NOMO-1 treated with dmso at 0.1 percent for 144 hours (cell line): ENCODE measurements at regions not wholly inside any gene's neighbourhood (a gene's known extent, or its start where the extent isn't known, plus 50 kb on each side); places are given as distances from the start of the nearest gene placed in this dataset.
"Not testable (repeated sequence)": the region's sequence is repeated elsewhere in the genome, so short reads cannot be mapped to it uniquely, and the experiment has no call there.

Source experiments
- DNase-seq: peaks from one replicate; lab custom pipeline; 2025; ENCODE audit not compliant: unreplicated experiment; lab: John Stamatoyannopoulos, UW

- no peak for DNase-seq
Observed at GRCh38 chr12:105576261-105576660, 245.8 kb downstream of the C12orf75 start.

DNA sequence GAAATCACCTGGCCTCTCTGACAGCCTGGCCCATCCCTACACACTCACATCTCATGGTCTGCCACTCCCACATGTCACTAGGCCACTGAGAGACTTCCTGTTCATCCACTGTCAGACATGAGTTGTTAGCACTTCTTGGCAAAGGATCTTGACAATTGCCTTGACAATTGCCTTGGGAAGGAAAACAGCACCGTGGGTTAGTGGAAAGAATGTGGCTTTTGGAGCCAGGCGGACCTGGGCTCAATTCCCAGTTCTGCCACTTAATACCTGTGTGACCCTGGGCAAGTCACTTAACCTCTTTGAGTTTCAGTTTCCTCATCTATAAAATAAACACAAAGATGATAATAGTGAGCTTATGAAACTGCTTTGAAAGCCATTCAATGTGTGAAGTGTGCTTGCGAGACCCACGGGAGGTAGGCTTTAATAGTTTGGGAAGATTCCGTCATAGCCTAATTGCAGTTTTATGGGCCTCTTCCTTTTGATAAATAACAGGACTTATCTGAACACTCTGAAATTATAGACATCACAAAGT, 250.4 kb downstream of the C12orf75 start:
- no peak for DNase-seq

DNA sequence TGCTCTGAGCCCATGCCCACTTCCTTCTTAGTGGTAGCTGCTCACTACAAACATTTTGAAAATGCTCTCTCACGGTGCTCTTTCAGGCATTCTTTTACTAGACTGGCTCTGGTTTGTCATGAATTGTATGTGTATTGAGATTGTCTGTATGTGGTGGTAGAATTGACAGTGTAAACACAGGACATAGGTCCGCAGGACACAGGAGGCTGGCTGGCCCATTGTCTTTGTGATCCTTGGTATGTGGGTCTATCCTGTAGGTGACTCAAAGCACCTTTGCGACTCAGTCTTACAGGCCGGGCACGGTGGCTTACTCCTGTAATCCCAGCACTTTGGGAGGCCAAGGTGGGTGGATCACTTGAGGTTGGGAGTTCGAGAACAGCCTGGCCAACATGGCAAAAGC, 250.9 kb downstream of the C12orf75 start:
- no peak for DNase-seq

GRCh38 chr12:105585107-105585506, 254.6 kb downstream of the C12orf75 start:
- DNase-seq: no peak

GRCh38 chr12:105587237-105587636, 256.7 kb downstream of the C12orf75 start:
- no peak for DNase-seq

GRCh38 chr12:105588106-105588505, 257.6 kb downstream of the C12orf75 start:
- DNase-seq: no peak

DNA sequence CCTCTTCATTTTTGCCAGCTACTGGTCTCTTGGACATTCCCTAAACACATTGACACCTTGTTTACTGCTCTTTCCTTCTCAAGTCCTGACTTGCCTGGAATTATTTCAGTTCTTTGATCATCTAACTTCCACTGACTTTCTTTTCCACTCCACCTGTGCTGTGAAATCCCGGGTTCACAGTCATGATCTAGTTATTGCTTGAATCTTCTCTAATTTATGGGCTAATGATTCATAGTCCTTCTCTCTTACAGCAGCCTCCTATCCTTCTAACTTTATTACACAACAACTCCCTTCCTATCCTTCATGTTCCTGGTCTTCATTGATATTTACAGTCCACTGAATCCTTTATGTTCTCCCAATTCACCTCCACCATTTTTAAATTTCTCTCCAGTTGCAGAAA, 260.1 kb downstream of the C12orf75 start:
- no peak for DNase-seq

GRCh38 chr12:105595440-105595839, 264.9 kb downstream of the C12orf75 start:
- no peak for DNase-seq

GRCh38 chr12:105596731-105597130, 266.2 kb downstream of the C12orf75 start:
- DNase-seq: no peak

- no peak for DNase-seq
Observed at GRCh38 chr12:105598031-105598430, 267.5 kb downstream of the C12orf75 start.

GRCh38 chr12:105600911-105601545, 270.5 kb downstream of the C12orf75 start:
- DNase-seq: no peak

- not testable (repeated sequence) for DNase-seq
Observed at GRCh38 chr12:105602312-105602711, 271.8 kb downstream of the C12orf75 start.

DNA sequence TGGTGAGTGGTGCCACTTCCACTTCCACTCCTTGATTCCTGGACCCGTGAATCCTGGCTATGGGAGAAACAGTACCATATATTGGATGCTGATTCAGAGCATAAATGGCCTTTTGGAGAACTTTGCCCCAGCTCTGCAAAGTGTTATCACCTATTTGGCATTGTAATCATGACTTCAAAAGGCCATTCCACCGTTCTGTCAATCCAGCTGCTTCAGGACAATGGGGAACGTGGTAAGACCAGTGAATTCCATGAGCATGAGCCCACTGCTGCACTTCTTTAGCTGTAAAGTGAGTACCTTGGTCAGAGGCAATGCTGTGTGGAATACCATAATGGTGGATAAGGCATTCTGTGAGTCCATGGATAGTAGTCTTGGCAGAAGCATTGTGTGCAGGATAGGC, 273.8 kb downstream of the C12orf75 start:
- not testable (repeated sequence) for DNase-seq

DNA sequence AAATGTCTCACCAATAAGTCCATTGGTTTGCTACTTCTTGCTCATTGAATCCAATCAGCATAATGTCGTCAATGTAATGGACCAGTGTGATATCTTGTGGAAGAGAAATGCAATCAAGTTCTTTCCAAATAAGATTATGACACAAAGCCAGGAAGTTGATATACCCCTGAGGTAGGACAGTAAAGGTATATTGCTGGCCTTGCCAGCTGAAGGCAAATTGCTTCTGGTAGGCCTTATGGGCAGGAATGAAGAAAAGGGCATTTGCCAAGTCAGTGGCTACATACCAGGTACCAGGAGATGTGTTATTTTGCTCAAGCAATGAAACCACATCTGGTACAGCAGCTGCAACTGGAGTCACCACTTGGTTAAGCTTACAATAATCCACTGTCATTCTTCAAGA, 276.1 kb downstream of the C12orf75 start:
- not testable (repeated sequence) for DNase-seq

DNA sequence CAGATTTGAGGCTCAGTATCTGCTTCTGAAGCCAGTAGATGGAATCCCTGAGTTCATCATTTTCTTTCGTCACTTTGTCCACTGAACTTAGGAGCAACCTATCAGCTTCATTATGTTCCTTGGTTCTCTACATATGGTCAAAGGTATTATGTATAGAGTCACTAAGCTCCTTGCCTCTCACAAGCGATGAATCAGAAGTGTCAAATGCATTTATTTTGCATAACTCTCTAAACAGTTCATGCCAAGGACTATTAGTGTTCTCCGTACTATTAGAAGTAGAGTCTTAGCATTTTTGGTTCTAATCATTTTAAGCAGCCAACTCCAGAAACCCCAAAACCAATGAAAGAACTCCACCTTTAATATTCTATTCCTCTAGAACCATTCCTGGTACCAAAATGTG, 278.5 kb downstream of the C12orf75 start:
- not testable (repeated sequence) for DNase-seq

GRCh38 chr12:105610459-105610858, 280.0 kb downstream of the C12orf75 start:
- DNase-seq: no peak

GRCh38 chr12:105611340-105611739, 280.8 kb downstream of the C12orf75 start:
- DNase-seq: no peak

GRCh38 chr12:105613269-105613668, 282.8 kb downstream of the C12orf75 start:
- no peak for DNase-seq

DNA sequence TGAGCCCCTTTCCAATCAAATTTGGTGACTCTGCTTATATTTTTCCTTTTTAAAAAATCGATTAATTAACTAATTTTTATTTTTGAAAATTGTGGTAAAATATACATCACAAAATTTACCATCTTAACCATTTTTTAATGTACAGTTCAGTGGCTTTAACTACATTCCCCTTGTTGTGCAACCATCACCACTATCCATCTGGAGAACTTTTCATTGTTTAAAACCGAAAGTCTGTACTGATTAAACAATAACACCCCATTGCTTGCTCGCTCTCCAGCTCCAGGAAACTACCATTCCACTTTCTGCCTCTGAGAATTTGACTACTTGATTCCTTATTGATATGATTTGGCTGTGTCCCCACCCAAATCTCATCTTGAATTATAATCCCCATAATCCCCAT, 283.4 kb downstream of the C12orf75 start:
- no peak for DNase-seq

DNA sequence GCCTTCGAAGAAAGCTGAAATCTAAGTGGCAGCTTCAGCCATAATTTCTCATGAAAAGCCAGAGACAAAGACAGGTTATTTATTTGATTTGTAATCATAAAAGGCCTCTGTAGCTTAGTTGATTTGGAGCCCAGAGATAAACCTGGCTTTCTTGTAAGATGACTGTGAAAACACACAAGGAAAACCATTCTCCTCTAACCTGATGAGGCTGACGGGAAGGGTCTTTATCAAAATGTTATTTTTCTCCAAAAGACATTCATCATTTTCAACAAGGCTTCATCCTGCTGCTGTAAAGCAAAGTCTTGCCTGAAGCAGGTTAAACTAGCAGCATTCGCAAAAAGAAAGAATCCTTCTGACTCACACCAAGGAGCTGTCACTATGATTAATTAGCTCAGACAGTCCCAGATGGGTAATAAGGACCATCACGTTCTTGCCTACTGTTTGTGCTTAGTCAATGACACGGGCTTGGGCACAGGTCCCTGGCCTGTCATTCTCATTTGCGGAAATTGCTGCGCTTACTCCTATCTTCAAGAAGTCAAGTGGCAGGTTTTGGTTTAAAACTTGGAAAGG, 286.6 kb downstream of the C12orf75 start:
- DNase-seq: no peak

- no peak for DNase-seq
Observed at GRCh38 chr12:105622220-105622619, 291.7 kb downstream of the C12orf75 start.

DNA sequence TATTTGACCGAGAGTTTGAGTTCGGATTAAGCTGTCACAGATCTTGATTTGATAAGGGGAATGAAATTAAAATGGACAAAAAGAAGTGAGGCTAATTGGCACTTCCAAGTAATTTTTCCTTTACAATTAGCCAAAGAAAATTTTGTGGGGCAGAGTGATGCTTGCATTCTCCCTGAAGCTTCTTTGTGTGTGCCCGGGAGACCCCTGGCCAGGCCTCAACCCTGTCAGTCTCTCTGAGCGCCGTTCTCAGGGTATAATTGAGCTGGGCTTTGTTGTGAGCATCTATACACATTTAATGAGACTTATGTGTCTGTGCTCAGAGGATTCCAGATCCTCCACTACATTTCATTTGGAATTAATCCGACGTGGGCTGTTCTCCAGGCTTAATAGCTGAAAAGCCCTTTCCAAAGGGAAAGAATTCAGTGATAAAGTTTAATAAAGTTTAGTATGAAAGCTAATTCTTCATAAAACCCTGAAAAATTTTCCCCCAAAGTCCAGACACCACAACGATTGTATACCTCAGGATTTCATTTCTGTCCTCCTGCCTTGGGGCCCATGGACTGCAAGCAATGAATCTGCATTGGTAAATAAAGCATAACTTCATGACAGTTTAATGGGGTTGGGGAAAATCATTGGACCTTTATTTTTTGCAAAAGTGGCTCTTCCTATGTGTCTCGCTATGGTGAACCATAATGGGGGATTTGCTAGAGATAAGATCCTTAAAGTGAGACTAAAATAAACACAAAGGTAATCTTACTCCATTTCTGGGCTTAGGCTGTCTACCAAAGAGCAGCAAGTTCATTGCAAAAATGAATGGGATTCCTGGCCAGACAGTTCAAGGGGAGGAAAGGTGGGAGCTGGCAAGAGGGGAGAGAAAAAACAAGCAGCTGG, 292.6 kb downstream of the C12orf75 start:
- DNase-seq: no peak
